ENCODE measurements at regions not wholly inside any gene's neighbourhood (a gene's known extent, or its start where the extent isn't known, plus 50 kb on each side); places are given as distances from the start of the nearest gene placed in this dataset.

GRCh38 chr4:152160225-152160800, 375.6 kb downstream of the FBXW7 start:
- TF ChIP-seq ZFX (IDR thresholded peaks at IDR 0.05) (no peak), CTCF (conservative IDR thresholded peaks at IDR 0.05) (no peak)
- H3K27ac ChIP-seq = no peak overlapping the region

GRCh38 chr4:152159773-152160172, 376.1 kb downstream of the FBXW7 start:
- no peak for TF ChIP-seq CTCF (conservative IDR thresholded peaks at IDR 0.05)
- no peak for TF ChIP-seq ZFX (IDR thresholded peaks at IDR 0.05)
- H3K27ac ChIP-seq = no peak overlapping the region

DNA sequence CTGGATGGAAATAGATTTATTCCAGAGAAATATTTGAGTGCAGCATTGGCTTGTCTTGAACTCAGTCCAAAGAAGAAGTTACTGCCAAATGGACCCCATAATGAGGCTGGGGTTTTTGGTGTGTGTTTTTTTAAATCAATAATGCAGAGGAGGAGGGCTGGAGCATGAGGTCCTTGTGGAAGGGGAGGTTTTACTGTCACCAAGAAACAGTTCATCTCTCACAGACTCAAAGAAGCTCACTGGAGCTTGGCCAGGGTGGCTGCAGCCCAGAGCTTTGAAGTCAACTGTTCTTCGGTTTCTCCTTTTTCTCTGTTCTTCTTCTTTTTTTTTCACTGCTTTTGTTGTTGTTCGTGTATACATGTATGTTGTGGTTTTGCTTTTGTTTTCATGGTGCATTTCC, 377.7 kb downstream of the FBXW7 start:
- TF ChIP-seq ZFX (IDR thresholded peaks at IDR 0.05) (no peak), CTCF (conservative IDR thresholded peaks at IDR 0.05) (no peak)
- no peak overlapping the region for H3K27ac ChIP-seq

DNA sequence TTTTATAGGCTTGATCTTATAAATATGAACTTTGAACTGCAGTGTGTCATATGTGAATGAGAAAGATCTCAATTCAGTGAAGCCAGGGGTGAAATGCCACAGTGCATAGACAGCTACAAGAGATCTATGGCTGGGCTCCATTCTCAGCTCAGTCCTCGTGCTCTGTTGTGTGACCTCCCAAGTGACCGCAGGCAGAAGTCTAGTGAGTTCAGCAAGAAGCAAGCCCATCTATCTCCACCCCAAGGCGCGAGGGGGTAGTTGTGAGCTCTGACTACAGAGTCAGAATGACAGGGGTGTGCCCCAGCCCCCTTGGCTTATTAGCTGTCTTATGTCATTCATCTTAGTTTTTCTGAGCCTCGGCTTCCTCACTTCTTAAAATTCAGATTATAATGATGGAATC, 378.3 kb downstream of the FBXW7 start:
- H3K27ac ChIP-seq = no peak overlapping the region
- no peak for TF ChIP-seq ZFX (IDR thresholded peaks at IDR 0.05)
- TF ChIP-seq CTCF (conservative IDR thresholded peaks at IDR 0.05) = no peak

DNA sequence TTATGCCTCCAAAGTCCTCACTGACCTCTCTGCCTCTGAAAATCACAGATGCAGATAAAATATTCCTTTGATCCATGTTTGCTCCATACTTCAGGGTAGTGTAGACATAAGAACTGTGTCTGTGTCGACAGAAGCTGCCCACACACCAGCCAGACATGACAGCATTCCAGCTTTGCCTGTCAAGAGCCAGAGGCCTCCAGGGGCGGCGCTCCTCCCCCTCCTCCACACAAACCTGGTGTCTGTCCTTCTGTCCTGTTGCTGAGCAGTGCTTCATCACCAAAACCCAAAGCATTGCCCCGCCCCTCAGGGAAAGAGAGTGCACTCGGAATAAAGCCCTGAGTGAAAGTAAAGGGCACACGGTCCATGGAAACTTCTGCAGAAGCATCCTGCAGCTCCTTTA, 379.4 kb downstream of the FBXW7 start:
- no peak overlapping the region for H3K27ac ChIP-seq
- no peak for TF ChIP-seq ZFX (IDR thresholded peaks at IDR 0.05)
- no peak for TF ChIP-seq CTCF (conservative IDR thresholded peaks at IDR 0.05)

DNA sequence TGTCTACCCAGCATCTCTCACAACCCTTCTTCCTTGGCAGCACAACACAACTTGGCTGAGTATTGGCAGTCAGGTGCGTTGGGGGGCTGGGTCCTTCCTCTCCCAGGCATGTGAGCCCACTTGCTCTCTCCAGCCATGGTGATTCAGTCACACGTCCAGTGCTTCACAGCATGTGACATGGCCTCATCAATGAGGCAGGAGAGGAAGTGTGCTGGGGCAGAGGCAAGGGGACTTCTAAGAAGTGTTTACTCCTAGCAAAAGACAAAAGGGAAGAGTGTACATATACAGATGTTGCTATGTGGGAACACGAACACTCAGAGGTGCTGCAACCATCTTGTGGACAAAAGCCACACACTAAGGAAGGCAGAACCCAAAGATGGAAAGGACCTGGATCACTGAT, 380.8 kb downstream of the FBXW7 start:
- no peak overlapping the region for H3K27ac ChIP-seq
- no peak for TF ChIP-seq ZFX (IDR thresholded peaks at IDR 0.05)
- no peak for TF ChIP-seq CTCF (conservative IDR thresholded peaks at IDR 0.05)

- H3K27ac ChIP-seq = no peak overlapping the region
- TF ChIP-seq ZFX (IDR thresholded peaks at IDR 0.05) (no peak), CTCF (conservative IDR thresholded peaks at IDR 0.05) (no peak)
Observed at GRCh38 chr4:152154433-152154832, 381.5 kb downstream of the FBXW7 start.
